ENCODE measurements at regions not wholly inside any gene's neighbourhood (a gene's known extent, or its start where the extent isn't known, plus 50 kb on each side); places are given as distances from the start of the nearest gene placed in this dataset.

- DNase-seq: no peak
Measured at GRCh38 chr15:97661796-97662195, 298.7 kb upstream of the ARRDC4 start.

GRCh38 chr15:97672586-97672985, 287.9 kb upstream of the ARRDC4 start:
- DNase-seq: no peak

DNA sequence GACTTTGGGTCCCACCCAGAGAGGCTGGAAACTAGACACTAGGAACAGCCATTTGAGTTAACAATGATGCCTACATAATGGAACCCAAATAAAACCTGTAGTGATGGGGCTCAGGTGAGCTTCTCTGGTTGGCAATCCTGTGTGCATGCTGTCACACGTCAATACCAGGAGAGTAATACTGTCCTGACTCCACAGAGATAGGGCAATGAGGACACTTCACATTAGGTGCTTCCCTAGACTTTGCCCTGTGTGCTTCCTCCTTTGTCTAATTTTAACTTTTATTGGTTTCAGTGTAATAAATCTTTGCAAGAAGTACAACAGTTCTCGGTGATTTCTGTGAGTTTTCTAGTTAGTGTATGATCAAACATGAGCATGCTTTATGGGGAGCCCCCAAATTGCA, 281.8 kb upstream of the ARRDC4 start:
- DNase-seq: no peak

GRCh38 chr15:97679106-97679688, 281.3 kb upstream of the ARRDC4 start:
- no peak for DNase-seq

DNA sequence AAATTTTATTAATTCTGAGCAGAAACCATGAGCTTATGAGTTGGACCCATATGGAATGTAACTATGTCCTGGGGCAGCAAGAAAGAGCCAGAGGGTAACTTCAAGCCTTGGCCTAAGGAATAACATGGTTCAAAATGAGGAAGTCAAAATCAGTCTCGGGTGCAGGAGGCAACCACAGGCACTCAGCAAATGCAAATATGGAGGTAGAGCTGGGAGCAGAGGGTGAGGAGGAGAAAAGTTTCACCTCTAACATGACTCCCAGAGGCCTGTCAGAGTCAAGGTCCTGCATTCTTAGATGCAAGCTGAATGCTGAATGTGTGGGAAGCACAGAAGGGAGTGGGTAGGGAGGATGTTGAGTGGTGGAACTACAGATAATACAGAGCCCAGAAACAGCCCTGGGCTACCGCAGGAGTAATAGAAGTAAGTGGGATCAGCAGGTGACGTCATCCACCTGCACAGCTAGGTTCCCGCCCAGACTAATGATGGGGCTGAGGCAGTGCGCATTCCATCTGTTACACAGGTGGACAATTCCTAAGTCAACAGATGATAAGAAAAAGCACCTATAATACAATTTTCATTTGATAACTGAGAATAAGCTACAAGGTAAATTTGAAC, 279.8 kb upstream of the ARRDC4 start:
- no peak for DNase-seq

DNA sequence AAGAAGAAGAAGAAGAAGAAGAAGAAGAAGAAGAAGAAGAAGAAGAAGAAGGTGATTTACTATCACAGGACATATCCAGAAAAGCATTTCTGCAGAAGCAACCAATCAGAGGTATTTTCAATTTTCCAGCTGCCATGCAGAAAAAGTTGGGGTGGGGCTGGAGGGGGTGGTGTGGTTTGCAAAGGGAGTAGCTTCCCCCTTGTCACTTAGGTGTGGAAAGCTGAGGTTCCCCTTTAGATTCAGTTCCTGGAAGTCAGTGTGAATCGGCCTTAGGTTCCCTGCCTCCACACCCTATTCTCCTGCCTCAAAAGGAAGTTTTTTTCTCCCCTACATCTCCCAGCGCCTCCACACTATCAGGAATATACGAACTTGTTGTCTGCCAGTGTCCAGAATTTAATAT, 276.7 kb upstream of the ARRDC4 start:
- no peak for DNase-seq

DNA sequence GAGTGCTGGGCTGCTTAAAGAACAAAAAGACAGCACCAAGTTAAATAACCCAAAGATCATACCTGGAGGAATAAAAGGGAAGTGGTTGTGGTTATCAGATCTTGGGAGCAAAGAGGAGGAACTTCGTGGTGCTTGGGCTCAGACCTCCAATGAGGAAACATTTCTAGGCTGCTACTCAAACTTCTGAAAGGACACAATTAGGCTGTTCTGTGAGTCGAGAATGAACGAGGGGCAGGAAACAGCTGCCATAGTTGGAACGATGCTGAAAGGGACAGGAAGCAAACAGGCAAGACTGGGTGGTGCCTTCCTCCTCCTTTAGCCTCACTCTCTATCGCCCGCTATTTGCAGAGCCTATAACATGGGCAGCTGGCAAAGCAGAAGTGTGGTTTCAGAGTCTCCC, 276.3 kb upstream of the ARRDC4 start:
- DNase-seq: no peak

- DNase-seq: no peak
Measured at GRCh38 chr15:97686324-97686723, 274.2 kb upstream of the ARRDC4 start.

GRCh38 chr15:97687654-97688053, 272.8 kb upstream of the ARRDC4 start:
- no peak for DNase-seq

GRCh38 chr15:97688177-97688576, 272.3 kb upstream of the ARRDC4 start:
- DNase-seq: no peak

- DNase-seq: no peak
Measured at GRCh38 chr15:97688886-97689285, 271.6 kb upstream of the ARRDC4 start.

GRCh38 chr15:97691078-97691477, 269.4 kb upstream of the ARRDC4 start:
- DNase-seq: no peak

DNA sequence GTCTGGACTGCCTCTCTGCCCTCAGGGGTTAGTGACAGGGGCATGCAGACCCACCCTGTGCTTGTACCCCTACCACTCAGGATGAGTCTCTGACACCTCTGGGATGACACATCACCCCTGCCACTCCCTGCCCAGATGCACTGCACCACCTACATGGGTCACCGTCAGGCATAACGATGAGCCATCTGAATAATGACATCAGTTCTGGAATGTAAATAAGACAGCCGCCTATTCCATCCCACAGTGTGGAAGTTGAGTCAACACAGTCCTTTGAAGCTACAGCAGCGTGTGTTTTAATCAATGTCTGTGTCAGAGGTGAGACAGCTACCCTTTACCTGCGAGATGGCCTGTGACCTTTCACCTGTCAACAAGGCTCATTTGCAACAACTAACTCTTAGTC, 268.7 kb upstream of the ARRDC4 start:
- DNase-seq: no peak

DNA sequence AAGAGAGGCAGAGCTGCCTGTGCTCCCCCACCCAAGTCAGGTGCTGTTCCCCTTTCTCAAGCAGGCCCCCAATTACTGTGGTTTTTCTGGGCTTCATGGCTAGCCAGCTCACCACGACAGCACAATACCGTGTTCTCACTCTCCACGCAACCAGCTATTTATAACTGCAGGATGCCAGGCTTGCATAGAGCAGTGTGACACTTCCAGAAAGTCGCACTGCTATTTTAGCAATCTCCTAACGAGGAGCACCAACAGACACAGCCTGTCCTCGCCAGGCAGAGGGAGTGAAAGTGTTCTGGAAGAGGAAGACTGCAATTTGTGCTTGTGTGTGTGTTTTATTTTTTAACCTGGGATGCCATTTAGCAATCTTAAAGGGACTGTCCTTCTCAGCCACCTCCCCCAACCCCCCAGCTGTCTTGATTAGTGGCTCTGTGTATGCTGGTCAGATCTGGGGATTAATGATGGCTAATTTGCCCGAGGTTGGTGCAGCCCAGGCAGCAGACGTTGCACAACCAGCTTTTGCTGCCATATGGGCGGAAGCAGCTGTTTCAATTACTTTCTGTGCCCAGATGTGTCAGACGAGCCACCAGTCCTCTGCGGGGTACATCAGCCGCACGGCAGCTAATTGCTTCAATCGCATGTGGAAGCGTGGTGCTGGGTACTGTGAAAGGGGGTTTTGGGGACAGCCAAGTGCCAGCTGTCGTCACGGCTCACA, 268.0 kb upstream of the ARRDC4 start:
- DNase-seq: no peak

DNA sequence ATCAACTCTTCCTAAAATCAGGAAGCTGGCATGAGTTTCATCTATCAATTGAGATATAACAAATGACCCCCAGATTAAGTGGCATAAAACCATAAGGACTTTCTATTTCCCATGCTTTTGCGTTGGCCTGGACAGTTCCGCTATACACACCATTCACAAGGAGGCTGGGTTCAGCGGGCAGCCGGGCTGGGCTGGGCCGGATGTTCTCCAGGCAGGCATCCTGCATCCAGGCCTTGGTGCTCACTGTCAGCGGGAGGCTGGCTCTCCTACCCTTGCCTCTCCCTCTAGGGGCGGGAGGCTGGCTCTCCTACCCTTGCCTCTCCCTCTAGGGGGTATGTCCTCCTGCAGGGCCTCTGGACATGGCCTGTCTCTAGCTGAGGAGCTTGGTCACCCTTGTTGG, 266.0 kb upstream of the ARRDC4 start:
- no peak for DNase-seq

GRCh38 chr15:97703400-97703799, 257.1 kb upstream of the ARRDC4 start:
- DNase-seq: no peak

GRCh38 chr15:97706059-97706458, 254.4 kb upstream of the ARRDC4 start:
- DNase-seq: no peak

- no peak for DNase-seq
Measured at GRCh38 chr15:97708252-97708651, 252.3 kb upstream of the ARRDC4 start.

DNA sequence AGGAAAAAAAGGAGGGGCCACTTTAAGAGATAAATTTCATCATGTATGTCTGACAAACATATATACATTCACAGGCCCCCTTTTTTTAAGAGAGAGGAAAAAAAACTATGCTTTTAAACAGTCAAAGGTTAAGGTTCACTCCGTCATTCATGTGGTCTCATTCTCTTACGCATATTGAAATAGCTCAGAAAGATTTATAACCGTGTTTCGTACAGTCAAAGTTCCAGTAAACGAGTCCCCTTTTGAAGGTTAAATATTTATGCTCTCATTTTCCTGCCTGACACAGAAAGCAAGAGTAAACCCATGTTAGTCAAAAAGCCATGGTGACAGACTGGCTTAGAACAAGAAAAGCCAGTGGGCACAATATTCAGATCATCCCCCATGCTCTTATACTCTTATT, 248.0 kb upstream of the ARRDC4 start:
- DNase-seq: no peak

GRCh38 chr15:97717806-97718205, 242.7 kb upstream of the ARRDC4 start:
- DNase-seq: no peak

DNA sequence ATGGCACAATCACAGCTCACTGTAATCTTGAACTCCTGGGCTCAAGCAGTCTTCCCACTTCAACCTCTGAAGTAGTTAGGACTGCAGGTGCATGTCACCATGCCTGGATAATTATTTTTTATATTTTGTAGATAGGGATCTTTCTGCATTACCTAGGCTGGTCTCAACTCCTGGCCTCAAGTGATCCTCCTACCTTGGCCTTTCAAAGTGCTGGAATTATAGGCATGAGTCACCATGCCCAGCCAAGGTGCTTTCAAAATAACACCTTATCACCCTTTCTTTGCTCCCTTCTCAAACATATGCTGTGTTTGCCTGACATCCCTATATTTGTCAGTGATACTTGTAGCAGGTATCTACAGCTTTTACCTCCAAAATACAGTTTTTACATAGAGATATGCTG, 242.0 kb upstream of the ARRDC4 start:
- DNase-seq: no peak

DNA sequence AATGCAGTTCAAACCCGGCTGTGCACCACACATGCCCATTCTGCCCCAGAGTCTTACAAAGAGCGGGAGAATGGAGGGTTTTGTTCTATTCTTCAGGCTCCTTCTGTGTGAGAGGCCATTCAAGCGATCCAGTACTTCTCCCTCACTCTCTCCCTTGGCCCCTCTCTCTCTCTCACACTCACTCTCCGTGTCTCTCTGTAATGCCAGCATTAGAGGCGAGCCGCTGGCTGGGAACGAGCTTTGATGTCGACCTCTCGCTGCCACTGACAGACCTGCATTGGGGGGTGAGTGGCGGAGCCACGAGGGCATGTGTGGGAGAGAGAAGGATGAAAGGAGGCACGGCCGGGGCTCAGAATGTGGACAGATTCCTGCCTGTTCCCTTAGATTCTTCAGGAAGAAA, 231.7 kb upstream of the ARRDC4 start:
- no peak for DNase-seq

- DNase-seq: no peak
Measured at GRCh38 chr15:97729270-97729669, 231.2 kb upstream of the ARRDC4 start.

DNA sequence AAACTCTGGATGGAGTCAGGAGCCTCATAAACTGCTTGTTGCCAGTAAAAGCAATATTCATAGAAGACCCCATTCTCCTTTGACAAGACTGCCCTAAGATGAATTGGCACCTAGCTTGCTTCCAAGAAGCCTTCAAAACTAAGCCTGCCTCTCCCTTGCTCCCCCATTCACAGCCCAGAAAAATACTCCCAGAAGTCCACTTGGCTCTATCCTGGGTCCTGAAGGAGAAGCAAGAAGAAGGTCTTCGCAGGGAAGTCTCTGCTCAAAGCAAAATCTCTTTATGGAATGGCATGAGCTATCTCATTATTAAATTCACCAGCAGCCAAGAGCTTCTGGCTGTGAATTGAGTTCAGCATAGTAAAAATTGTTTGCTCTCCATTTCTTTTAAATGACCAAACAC, 230.2 kb upstream of the ARRDC4 start:
- DNase-seq: no peak

DNA sequence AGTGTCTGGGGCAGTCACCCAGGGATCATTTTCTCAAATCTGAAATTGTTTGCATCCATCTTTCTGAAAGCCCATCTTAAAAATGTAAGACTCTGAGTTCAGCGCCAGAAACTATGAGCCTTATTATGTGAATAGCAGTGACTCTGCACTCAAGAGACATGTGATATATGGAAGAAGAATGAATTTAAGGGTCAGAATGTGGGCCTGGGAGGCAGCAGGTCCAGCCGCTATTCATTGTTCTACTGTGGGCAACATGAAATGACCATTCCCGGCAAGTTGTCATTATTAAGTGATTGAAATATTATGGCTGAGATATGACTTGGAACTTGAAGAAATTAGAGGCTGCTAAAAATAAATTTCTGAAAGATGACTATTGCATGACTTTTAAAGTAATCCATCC, 228.6 kb upstream of the ARRDC4 start:
- no peak for DNase-seq

All from NCI-H187 treated with DMSO at 0.1 percent for 48 hours (cell line).